ENCODE measurements at regions not wholly inside any gene's neighbourhood (a gene's known extent, or its start where the extent isn't known, plus 50 kb on each side); places are given as distances from the start of the nearest gene placed in this dataset.

GRCh38 chr2:17282245-17282644 lies 236.0 kb downstream of the RAD51AP2 start:
- ChIA-PET POLR2A (no interaction called here), CTCF (interaction anchor here (1.2 kb wide), 1 partner anchor 27 kb away, joined by 3 read pairs; no protein-coding TSS in a partner anchor)
- Histone ChIP-seq H3K36me3 (ENCODE audit: control insufficient read depth, insufficient read depth, low read length) (no peaks in the 10 kb centered on the region), H3K4me3 (ENCODE audit: low read depth, low read length) (no peak overlapping the region), H3K27me3 (ENCODE audit: control insufficient read depth, insufficient read depth, low read length) (no peaks in the 10 kb centered on the region)
- TF ChIP-seq CTCF (IDR thresholded peaks at IDR 0.05; ENCODE audit: insufficient read depth, low read depth, low read length) = no peak
- DNase-seq (ENCODE audit: low read depth) = no peak

- Histone ChIP-seq H3K36me3 (ENCODE audit: control insufficient read depth, insufficient read depth, low read length) (no peaks in the 10 kb centered on the region), H3K27me3 (ENCODE audit: control insufficient read depth, insufficient read depth, low read length) (no peaks in the 10 kb centered on the region), H3K4me3 (ENCODE audit: low read depth, low read length) (no peak overlapping the region)
- CTCF ChIA-PET = no interaction called here
- POLR2A ChIA-PET = no interaction called here
- no peak for TF ChIP-seq CTCF (IDR thresholded peaks at IDR 0.05; ENCODE audit: insufficient read depth, low read depth, low read length)
- DNase-seq (ENCODE audit: low read depth) = no peak
Observed at GRCh38 chr2:17276220-17276619, 242.0 kb downstream of the RAD51AP2 start.

- no peak for DNase-seq (ENCODE audit: low read depth)
- ChIA-PET CTCF (no interaction called here), POLR2A (no interaction called here)
- H3K4me3 ChIP-seq (ENCODE audit: low read depth, low read length) = no peak overlapping the region
- H3K36me3 ChIP-seq (ENCODE audit: control insufficient read depth, insufficient read depth, low read length) = no peaks in the 10 kb centered on the region
- no peak for TF ChIP-seq CTCF (IDR thresholded peaks at IDR 0.05; ENCODE audit: insufficient read depth, low read depth, low read length)
- H3K27me3 ChIP-seq (ENCODE audit: control insufficient read depth, insufficient read depth, low read length) = no peaks in the 10 kb centered on the region
Observed at GRCh38 chr2:17272652-17273525, 245.4 kb downstream of the RAD51AP2 start.

GRCh38 chr2:17272170-17272569 lies 246.1 kb downstream of the RAD51AP2 start:
- ChIA-PET CTCF (no interaction called here), POLR2A (no interaction called here)
- H3K27me3 ChIP-seq (ENCODE audit: control insufficient read depth, insufficient read depth, low read length) = no peaks in the 10 kb centered on the region
- no peak for DNase-seq (ENCODE audit: low read depth)
- TF ChIP-seq CTCF (IDR thresholded peaks at IDR 0.05; ENCODE audit: insufficient read depth, low read depth, low read length) = no peak
- no peaks in the 10 kb centered on the region for H3K36me3 ChIP-seq (ENCODE audit: control insufficient read depth, insufficient read depth, low read length)
- H3K4me3 ChIP-seq (ENCODE audit: low read depth, low read length) = no peak overlapping the region

GRCh38 chr2:17271416-17271815 lies 246.8 kb downstream of the RAD51AP2 start:
- no peaks in the 10 kb centered on the region for H3K27me3 ChIP-seq (ENCODE audit: control insufficient read depth, insufficient read depth, low read length)
- no peaks in the 10 kb centered on the region for H3K36me3 ChIP-seq (ENCODE audit: control insufficient read depth, insufficient read depth, low read length)
- ChIA-PET POLR2A (no interaction called here), CTCF (no interaction called here)
- no peak for TF ChIP-seq CTCF (IDR thresholded peaks at IDR 0.05; ENCODE audit: insufficient read depth, low read depth, low read length)
- no peak overlapping the region for H3K4me3 ChIP-seq (ENCODE audit: low read depth, low read length)
- DNase-seq (ENCODE audit: low read depth) = no peak

Measured in BJ (cell line).